Prostate gland (tissue), 2 donors: ENCODE measurements at regions not wholly inside any gene's neighbourhood (a gene's known extent, or its start where the extent isn't known, plus 50 kb on each side); places are given as distances from the start of the nearest gene placed in this dataset.

Experiments used
- POLR2A ChIP-seq: fragments of 450-650 bp; IDR thresholded peaks from one replicate; pipeline ENCODE4 v1.6.1; 2016; ENCODE audit warnings: antibody characterized with exemption, mild to moderate bottlenecking
- POLR2AphosphoS5 ChIP-seq: sonication (generic); formaldehyde crosslinking; IDR thresholded peaks from one replicate; pipeline ENCODE4 v1.6.1; 2017; ENCODE audit warnings: antibody characterized with exemption
- TF ChIP-seq, protein P1 (sequence below), 4 experiments: fragments of 200-600 bp in 2 of 4; fragments of 450-650 bp in 2 of 4; sonication (generic) in 2 of 4; IDR thresholded peaks; 1 replicate in 3 of 4; 2 replicates in 1 of 4; pipeline ENCODE4 v1.5.1; 2016 to 2019; ENCODE audit warnings: antibody characterized with exemption in 4 of 4, mild to moderate bottlenecking in 2 of 4, moderate library complexity in 2 of 4

DNA sequence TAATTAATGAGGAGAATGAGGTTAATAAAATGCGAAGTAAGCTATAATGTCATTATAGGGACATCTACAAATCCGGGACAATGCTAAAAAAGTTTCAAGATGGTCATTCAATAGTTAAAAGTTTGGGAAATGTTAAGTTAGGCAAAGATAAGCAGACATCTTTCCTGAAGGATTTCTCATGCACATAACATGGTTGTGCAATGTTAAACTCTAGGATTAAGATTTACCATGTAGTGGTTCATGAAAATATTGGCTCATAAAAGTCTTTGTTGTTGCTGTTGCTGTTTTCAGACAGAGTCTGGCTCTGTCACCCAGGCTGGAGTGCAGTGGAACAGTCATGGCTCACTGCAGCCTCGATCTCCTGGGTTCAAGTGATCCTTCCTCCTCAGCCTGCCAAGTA is 751.5 kb upstream of the CCDC179 start:
- TF ChIP-seq POLR2A (no peak), POLR2AphosphoS5 (no peak)
- TF ChIP-seq, protein P1, sequence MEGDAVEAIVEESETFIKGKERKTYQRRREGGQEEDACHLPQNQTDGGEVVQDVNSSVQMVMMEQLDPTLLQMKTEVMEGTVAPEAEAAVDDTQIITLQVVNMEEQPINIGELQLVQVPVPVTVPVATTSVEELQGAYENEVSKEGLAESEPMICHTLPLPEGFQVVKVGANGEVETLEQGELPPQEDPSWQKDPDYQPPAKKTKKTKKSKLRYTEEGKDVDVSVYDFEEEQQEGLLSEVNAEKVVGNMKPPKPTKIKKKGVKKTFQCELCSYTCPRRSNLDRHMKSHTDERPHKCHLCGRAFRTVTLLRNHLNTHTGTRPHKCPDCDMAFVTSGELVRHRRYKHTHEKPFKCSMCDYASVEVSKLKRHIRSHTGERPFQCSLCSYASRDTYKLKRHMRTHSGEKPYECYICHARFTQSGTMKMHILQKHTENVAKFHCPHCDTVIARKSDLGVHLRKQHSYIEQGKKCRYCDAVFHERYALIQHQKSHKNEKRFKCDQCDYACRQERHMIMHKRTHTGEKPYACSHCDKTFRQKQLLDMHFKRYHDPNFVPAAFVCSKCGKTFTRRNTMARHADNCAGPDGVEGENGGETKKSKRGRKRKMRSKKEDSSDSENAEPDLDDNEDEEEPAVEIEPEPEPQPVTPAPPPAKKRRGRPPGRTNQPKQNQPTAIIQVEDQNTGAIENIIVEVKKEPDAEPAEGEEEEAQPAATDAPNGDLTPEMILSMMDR (IDR thresholded peaks at IDR 0.05) = no peak
